HCT116 (cell line): ENCODE measurements at regions not wholly inside any gene's neighbourhood (a gene's known extent, or its start where the extent isn't known, plus 50 kb on each side); places are given as distances from the start of the nearest gene placed in this dataset.

Experiments used
- CBX3 ChIP-seq: IDR thresholded peaks from 2 replicates; pipeline ENCODE4 v1.6.1; 2012; ENCODE audit warnings: low read depth
- EZH2 ChIP-seq: fragments of 200-600 bp; sonication (generic); IDR thresholded peaks from 2 replicates; pipeline ENCODE4 v1.6.1; 2017; ENCODE audit warnings: antibody characterized with exemption, mixed run types
- EZH2phosphoT487 ChIP-seq: fragments of 200-600 bp; IDR thresholded peaks from 2 replicates; pipeline ENCODE4 v1.6.1; 2018; ENCODE audit warnings: antibody characterized with exemption, borderline replicate concordance
- FOSL1 ChIP-seq: IDR thresholded peaks from 2 replicates; pipeline ENCODE4 v1.6.1; 2012; ENCODE audit warnings: low read depth
- POLR2A ChIP-seq: IDR thresholded peaks from 2 replicates; pipeline ENCODE4 v1.7.0; 2011; ENCODE audit warnings: borderline replicate concordance; ENCODE audit not compliant: insufficient read depth, insufficient read length; ENCODE audit errors: extremely low read depth
- POLR2AphosphoS5 ChIP-seq: IDR thresholded peaks from 2 replicates; pipeline ENCODE4 v1.6.1; 2011; ENCODE audit warnings: mild to moderate bottlenecking, low read depth, low read length, moderate library complexity
- RAD21 ChIP-seq: IDR thresholded peaks from 2 replicates; pipeline ENCODE4 v1.6.1; 2012; ENCODE audit warnings: low read depth, mild to moderate bottlenecking
- SIN3A ChIP-seq: IDR thresholded peaks from 2 replicates; pipeline ENCODE4 v1.6.1; 2012; ENCODE audit warnings: low read depth
- TF ChIP-seq, protein P1 (sequence below), 3 experiments: fragments of 200-600 bp in 1 of 3; sonication (generic) in 1 of 3; IDR thresholded peaks in 2 of 3; conservative IDR thresholded peaks in 1 of 3; 2 replicates each; pipeline ENCODE4 v1.5.1; 2012 to 2017; ENCODE audit warnings: low read depth in 2 of 3, low read length in 2 of 3, antibody characterized with exemption in 1 of 3, borderline replicate concordance in 1 of 3, control low read depth in 1 of 3, mild to moderate bottlenecking in 1 of 3, mixed read lengths in 1 of 3, mixed run types in 1 of 3, moderate library complexity in 1 of 3; ENCODE audit not compliant: insufficient read depth in 1 of 3
- TF ChIP-seq, protein P2 (sequence below): IDR thresholded peaks from 2 replicates; pipeline ENCODE4 v1.6.1; 2012

DNA sequence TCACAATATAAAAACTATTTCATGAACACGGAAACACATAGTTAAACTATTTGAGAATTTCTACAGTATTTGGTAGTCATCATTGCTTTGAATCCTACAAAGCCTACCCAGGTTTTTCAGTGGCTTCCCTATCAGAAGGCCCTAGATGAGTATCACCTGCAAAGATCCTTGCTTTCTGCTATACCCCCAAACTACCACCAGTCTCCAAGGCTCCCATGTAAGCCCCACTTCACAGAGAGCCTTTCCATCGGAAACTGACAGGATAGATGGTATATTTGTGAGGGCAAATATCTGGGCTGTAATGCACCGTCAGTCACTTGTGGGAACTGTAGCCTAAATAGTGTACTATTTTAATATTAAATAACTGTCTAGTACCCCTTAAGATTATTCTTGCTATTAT lies 674.3 kb downstream of the BRINP3 start:
- TF ChIP-seq, protein P1, sequence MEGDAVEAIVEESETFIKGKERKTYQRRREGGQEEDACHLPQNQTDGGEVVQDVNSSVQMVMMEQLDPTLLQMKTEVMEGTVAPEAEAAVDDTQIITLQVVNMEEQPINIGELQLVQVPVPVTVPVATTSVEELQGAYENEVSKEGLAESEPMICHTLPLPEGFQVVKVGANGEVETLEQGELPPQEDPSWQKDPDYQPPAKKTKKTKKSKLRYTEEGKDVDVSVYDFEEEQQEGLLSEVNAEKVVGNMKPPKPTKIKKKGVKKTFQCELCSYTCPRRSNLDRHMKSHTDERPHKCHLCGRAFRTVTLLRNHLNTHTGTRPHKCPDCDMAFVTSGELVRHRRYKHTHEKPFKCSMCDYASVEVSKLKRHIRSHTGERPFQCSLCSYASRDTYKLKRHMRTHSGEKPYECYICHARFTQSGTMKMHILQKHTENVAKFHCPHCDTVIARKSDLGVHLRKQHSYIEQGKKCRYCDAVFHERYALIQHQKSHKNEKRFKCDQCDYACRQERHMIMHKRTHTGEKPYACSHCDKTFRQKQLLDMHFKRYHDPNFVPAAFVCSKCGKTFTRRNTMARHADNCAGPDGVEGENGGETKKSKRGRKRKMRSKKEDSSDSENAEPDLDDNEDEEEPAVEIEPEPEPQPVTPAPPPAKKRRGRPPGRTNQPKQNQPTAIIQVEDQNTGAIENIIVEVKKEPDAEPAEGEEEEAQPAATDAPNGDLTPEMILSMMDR (IDR thresholded peaks at IDR 0.05 in 2 of 3, conservative IDR thresholded peaks at IDR 0.05 in 1 of 3; ENCODE audit: borderline replicate concordance in 1 of 3, insufficient read depth in 1 of 3, low read depth in 2 of 3, low read length in 2 of 3) = peak in 2 of 3 experiments; percentile 8 to 29; a peak in 1 of 6 replicates
- no peak for TF ChIP-seq POLR2A
- no peak for TF ChIP-seq SIN3A
- TF ChIP-seq, protein P2, sequence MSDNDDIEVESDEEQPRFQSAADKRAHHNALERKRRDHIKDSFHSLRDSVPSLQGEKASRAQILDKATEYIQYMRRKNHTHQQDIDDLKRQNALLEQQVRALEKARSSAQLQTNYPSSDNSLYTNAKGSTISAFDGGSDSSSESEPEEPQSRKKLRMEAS = no peak
- no peak for TF ChIP-seq POLR2AphosphoS5
- TF ChIP-seq EZH2 = no peak
- no peak for TF ChIP-seq CBX3
- no peak for TF ChIP-seq RAD21
- no peak for TF ChIP-seq EZH2phosphoT487
- TF ChIP-seq FOSL1 = no peak
